OCI-LY7 (cell line): ENCODE measurements at regions not wholly inside any gene's neighbourhood (a gene's known extent, or its start where the extent isn't known, plus 50 kb on each side); places are given as distances from the start of the nearest gene placed in this dataset.

Experiments
- BruUV-seq: library from RNA; stranded (reverse); fragments of 400-500 nt; replicated peaks from 2 replicates; lab custom pipeline; 2021; lab: Mats Ljungman, UMichigan
- CTCF ChIA-PET: fragments of 300-600 bp; sonication (Branson Sonifier 250); formaldehyde crosslinking; loops from one replicate; lab custom pipeline; 2022; ENCODE audit warnings: antibody characterized with exemption; ENCODE audit not compliant: unreplicated experiment; lab: Charles Lee
- POLR2A ChIA-PET: fragments of 300-600 bp; sonication (Branson Sonifier 250); formaldehyde crosslinking; loops from one replicate; lab custom pipeline; 2022; ENCODE audit warnings: antibody characterized with exemption; lab: Charles Lee
- DNase-seq: peaks from one replicate; pipeline ENCODE4 v3.0.0-alpha.2; 2015; ENCODE audit warnings: low spot score
- H2AFZ ChIP-seq: fragments of 200-600 bp; sonication (generic), shearing (Covaris generic); 2 replicates; pipeline ENCODE4 v1.6.1; 2014; ENCODE audit warnings: mild to moderate bottlenecking, antibody characterized with exemption, low read length, moderate library complexity
- H3K27ac ChIP-seq: fragments of 200-600 bp; sonication (generic); 2 replicates; pipeline ENCODE4 v1.5.1; 2014; ENCODE audit warnings: mixed run types, low read depth, mild to moderate bottlenecking, moderate library complexity, low read length, inconsistent platforms; ENCODE audit not compliant: poor library complexity, severe bottlenecking
- H3K36me3 ChIP-seq: fragments of 200-600 bp; sonication (generic); 2 replicates; pipeline ENCODE4 v1.6.1; 2014; ENCODE audit warnings: mild to moderate bottlenecking, antibody characterized with exemption, low read length, moderate library complexity, mixed read lengths; ENCODE audit not compliant: insufficient read depth
- H3K4me1 ChIP-seq: fragments of 200-600 bp; sonication (generic); 2 replicates; pipeline ENCODE4 v1.5.1; 2014; ENCODE audit warnings: mild to moderate bottlenecking, low read length; ENCODE audit not compliant: insufficient read depth, poor library complexity, severe bottlenecking
- H3K4me2 ChIP-seq: fragments of 200-600 bp; sonication (generic); 2 replicates; pipeline ENCODE4 v1.6.1; 2014; ENCODE audit warnings: mild to moderate bottlenecking, low read length
- H3K4me3 ChIP-seq: fragments of 200-600 bp; sonication (generic); 2 replicates; pipeline ENCODE4 v1.5.1; 2014; ENCODE audit warnings: mild to moderate bottlenecking, low read depth, low read length; ENCODE audit not compliant: poor library complexity, severe bottlenecking
- H3K79me2 ChIP-seq: fragments of 200-600 bp; sonication (generic); 2 replicates; pipeline ENCODE4 v1.6.1; 2016; ENCODE audit warnings: low read depth, mild to moderate bottlenecking, low read length, moderate library complexity, mixed read lengths; ENCODE audit not compliant: insufficient read depth
- H3K9me2 ChIP-seq: fragments of 200-600 bp; sonication (generic); 2 replicates; pipeline ENCODE4 v1.6.1; 2016; ENCODE audit warnings: mild to moderate bottlenecking, low read length, mixed read lengths; ENCODE audit not compliant: insufficient read depth
- H3K9me3 ChIP-seq: fragments of 200-600 bp; sonication (generic); 2 replicates; pipeline ENCODE4 v1.6.1; 2014; ENCODE audit warnings: mild to moderate bottlenecking, mixed run types, low read length, mixed read lengths
- H4K20me1 ChIP-seq: fragments of 200-600 bp; sonication (generic); 2 replicates; pipeline ENCODE4 v1.6.1; 2014; ENCODE audit warnings: mild to moderate bottlenecking, antibody characterized with exemption, low read length, moderate library complexity, mixed read lengths; ENCODE audit not compliant: insufficient read depth
- EZH2phosphoT487 ChIP-seq: fragments of 200-600 bp; sonication (generic); IDR thresholded peaks from 2 replicates; pipeline ENCODE4 v1.6.1; 2018; ENCODE audit warnings: low read depth, borderline replicate concordance, mild to moderate bottlenecking, mixed run types, antibody characterized with exemption, low read length, moderate library complexity, mixed read lengths
- intact Hi-C: fragments of 100-400 bp; cut with micrococcal nuclease; formaldehyde crosslinking; loops from one replicate; pipeline ENCODE4 v1.10.0; 2022; ENCODE audit not compliant: unreplicated experiment
- TF ChIP-seq, protein P1 (sequence below): fragments of 200-600 bp; sonication (generic); conservative IDR thresholded peaks from 2 replicates; pipeline ENCODE4 v1.5.1; 2014; ENCODE audit warnings: mild to moderate bottlenecking, antibody characterized with exemption, low read length, moderate library complexity, mixed read lengths

DNA sequence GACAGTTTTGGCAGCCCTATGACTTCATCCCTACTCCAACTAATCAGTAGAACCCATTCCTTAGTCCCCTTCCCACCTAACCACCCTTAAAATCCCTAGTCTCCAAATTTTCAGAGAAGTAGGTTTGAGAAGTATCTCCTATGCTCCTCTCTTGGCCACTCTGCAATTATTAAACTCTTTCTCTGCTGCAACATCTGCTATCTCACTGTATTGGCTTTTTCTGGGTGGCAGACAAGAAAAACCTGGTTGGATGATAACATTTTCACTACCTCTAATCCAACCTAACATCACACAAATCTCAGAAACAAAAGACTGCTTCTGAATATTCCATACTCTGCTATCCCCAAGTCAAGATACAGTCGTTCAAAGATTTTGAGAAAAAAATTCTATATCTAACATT, 542.4 kb upstream of the SOX9 start:
- H2AFZ ChIP-seq = no peak overlapping the region
- ChIA-PET CTCF (no interaction called here), POLR2A (interaction anchor here (0.6 to 1.2 kb wide), 3 partner anchors 27 to 788 kb away, joined by 3 read pairs; no protein-coding TSS in a partner anchor)
- H3K27ac ChIP-seq = no peak overlapping the region
- no TSS peak for BruUV-seq
- H3K4me1 ChIP-seq = no peaks in the 10 kb centered on the region
- H4K20me1 ChIP-seq = no peaks in the 10 kb centered on the region
- intact Hi-C loops = no loop called here
- H3K4me2 ChIP-seq = no peak overlapping the region
- H3K9me2 ChIP-seq = no peaks in the 10 kb centered on the region
- H3K9me3 ChIP-seq = no peaks in the 10 kb centered on the region
- DNase-seq = no peak
- no peaks in the 10 kb centered on the region for H3K36me3 ChIP-seq
- H3K79me2 ChIP-seq = no peaks in the 10 kb centered on the region
- TF ChIP-seq, protein P1, sequence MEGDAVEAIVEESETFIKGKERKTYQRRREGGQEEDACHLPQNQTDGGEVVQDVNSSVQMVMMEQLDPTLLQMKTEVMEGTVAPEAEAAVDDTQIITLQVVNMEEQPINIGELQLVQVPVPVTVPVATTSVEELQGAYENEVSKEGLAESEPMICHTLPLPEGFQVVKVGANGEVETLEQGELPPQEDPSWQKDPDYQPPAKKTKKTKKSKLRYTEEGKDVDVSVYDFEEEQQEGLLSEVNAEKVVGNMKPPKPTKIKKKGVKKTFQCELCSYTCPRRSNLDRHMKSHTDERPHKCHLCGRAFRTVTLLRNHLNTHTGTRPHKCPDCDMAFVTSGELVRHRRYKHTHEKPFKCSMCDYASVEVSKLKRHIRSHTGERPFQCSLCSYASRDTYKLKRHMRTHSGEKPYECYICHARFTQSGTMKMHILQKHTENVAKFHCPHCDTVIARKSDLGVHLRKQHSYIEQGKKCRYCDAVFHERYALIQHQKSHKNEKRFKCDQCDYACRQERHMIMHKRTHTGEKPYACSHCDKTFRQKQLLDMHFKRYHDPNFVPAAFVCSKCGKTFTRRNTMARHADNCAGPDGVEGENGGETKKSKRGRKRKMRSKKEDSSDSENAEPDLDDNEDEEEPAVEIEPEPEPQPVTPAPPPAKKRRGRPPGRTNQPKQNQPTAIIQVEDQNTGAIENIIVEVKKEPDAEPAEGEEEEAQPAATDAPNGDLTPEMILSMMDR = no peak
- no peak for TF ChIP-seq EZH2phosphoT487
- H3K4me3 ChIP-seq = no peak overlapping the region

DNA sequence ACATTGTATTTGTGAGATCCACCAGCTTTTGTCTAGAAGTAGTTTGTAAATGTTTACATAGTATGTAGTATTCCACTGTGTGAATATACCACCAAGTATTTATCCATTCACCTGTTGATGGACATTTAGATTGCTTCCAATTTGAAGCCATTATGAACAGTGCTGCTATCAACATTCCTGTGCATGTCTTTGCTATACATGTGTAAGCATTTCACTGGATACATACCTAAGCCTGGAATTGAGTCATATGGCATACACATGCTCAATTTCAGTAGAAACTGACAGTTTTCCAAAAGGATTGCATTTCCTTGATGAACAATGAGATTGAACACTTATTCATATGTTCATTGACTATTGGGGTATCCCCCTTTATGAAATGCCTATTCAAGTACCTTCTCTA, 540.6 kb upstream of the SOX9 start:
- intact Hi-C loops = no loop called here
- Histone ChIP-seq H3K4me1 (no peaks in the 10 kb centered on the region), H3K27ac (no peak overlapping the region), H4K20me1 (no peaks in the 10 kb centered on the region), H3K9me3 (no peaks in the 10 kb centered on the region), H3K9me2 (no peaks in the 10 kb centered on the region), H3K79me2 (no peaks in the 10 kb centered on the region), H3K36me3 (no peaks in the 10 kb centered on the region), H2AFZ (no peak overlapping the region), H3K4me2 (no peak overlapping the region), H3K4me3 (no peak overlapping the region)
- ChIA-PET CTCF (interaction anchor here (0.9 kb wide), 1 partner anchor 177 kb away, joined by 3 read pairs; no protein-coding TSS in a partner anchor), POLR2A (no interaction called here)
- BruUV-seq = no TSS peak
- DNase-seq = no peak
- TF ChIP-seq, protein P1 = no peak
- TF ChIP-seq EZH2phosphoT487 = no peak

DNA sequence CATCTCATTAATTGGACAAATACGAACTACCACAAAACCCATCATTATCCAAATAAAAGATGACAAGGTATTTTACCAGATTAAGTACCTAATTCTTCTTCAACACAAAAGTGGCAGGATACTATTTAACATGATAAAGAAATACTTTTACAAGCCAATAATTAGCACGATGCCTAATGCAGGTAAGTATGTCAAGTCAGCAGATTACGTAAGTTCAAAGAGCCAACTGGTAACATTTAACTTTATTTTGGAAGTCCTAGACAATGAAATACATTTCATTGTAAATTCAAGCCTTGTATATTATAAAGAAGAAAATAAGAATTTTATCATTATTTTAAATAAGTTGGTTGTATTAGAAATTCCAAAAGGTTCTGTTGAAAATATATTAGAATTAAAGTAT, 535.3 kb upstream of the SOX9 start:
- CTCF ChIA-PET = no interaction called here
- H3K4me2 ChIP-seq = no peak overlapping the region
- BruUV-seq = no TSS peak

More for the DNA sequence above, 535.3 kb upstream of the SOX9 start:
- no peaks in the 10 kb centered on the region for H3K36me3 ChIP-seq
- H2AFZ ChIP-seq = no peak overlapping the region
- no peaks in the 10 kb centered on the region for H3K9me3 ChIP-seq
- TF ChIP-seq, protein P1 = no peak
- no peak for TF ChIP-seq EZH2phosphoT487
- H3K79me2 ChIP-seq = no peaks in the 10 kb centered on the region
- no peaks in the 10 kb centered on the region for H3K9me2 ChIP-seq
- no peak overlapping the region for H3K27ac ChIP-seq
- no peak for DNase-seq
- H4K20me1 ChIP-seq = no peaks in the 10 kb centered on the region
- intact Hi-C loops = no loop called here
- no peak overlapping the region for H3K4me3 ChIP-seq
- no peaks in the 10 kb centered on the region for H3K4me1 ChIP-seq
- POLR2A ChIA-PET = no interaction called here
